ENCODE measurements at regions not wholly inside any gene's neighbourhood (a gene's known extent, or its start where the extent isn't known, plus 50 kb on each side); places are given as distances from the start of the nearest gene placed in this dataset.

GRCh38 chr4:56757821-56758411 is 63.6 kb downstream of the SPINK2 start:
- peaks cover 11% of the 10 kb centered on the region for H3K27me3 Mint-ChIP-seq (ENCODE audit: low read depth)
- no peaks in the 10 kb centered on the region for H3K36me3 Mint-ChIP-seq (ENCODE audit: low read depth)
- no peaks in the 10 kb centered on the region for H3K9me3 Mint-ChIP-seq
- peak overlapping the region; percentile 61 for H3K4me3 Mint-ChIP-seq (ENCODE audit: low read depth)
- peak; percentile 70 for DNase-seq (ENCODE audit: low spot score)
- peak overlapping the region; percentile 95 for H3K27ac Mint-ChIP-seq
- intact Hi-C loops (cut with micrococcal nuclease), result loop anchor here (5.0 kb wide), 4 partner anchors 36 to 106 kb away; no protein-coding TSS in a partner anchor
- H3K4me1 Mint-ChIP-seq (ENCODE audit: low read depth), result peaks cover 47% of the 10 kb centered on the region

DNA sequence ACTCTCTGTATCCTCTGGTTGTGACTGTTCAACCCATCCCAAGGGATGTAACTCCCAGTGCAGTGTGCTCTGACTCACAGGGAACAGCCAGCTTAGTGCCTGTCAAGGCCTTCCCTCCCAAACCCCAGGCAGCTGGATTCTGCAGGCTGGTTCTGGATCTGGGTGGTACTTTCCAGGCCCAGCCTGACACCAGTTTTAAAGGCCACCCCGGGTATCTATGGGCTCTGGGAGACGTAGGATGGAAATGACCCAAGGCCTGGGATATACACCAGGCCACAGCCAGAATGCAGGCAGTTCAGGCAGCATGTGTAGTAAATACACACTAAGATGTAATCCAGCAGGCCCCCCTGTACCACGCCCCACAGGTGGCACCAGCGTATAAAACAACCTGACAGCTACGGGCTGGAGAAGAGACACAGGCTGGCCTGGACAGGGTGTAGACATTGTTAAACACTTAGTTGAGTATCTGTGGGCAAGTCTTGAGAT is 64.2 kb downstream of the SPINK2 start:
- peak; percentile 12 for DNase-seq (ENCODE audit: low spot score)
- intact Hi-C loops (cut with micrococcal nuclease), result loop anchor here (5.0 kb wide), 4 partner anchors 35 to 105 kb away; no protein-coding TSS in a partner anchor
- Mint-ChIP-seq H3K9me3 (no peaks in the 10 kb centered on the region), H3K4me3 (ENCODE audit: low read depth) (peak overlapping the region; percentile 2), H3K27me3 (ENCODE audit: low read depth) (peaks cover 8% of the 10 kb centered on the region), H3K36me3 (ENCODE audit: low read depth) (no peaks in the 10 kb centered on the region), H3K4me1 (ENCODE audit: low read depth) (peaks cover 41% of the 10 kb centered on the region), H3K27ac (peak overlapping the region; percentile 95)

DNA sequence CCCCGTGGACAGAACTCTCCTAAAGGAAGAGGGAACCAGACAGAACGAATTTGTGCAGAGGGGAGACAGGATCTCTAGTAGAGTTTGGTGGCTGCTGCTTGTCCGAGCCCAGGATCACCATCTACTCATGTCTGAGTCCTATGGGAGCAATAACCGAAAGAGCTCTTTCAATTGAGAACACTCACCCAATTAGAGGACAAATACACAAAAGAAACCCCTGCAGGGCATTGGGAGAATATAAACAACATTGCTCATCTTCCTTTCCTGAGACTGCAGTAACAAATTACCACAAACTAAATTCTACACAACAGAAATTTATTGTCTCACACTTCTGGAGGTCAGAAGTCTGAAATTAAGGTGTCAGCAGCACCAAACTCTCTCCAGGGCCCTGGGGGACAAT is 65.6 kb downstream of the SPINK2 start:
- no peak for DNase-seq (ENCODE audit: low spot score)

GRCh38 chr4:56752985-56753384 is 68.5 kb downstream of the SPINK2 start:
- intact Hi-C loops (cut with micrococcal nuclease), result no loop called here
- Mint-ChIP-seq H3K4me1 (ENCODE audit: low read depth) (peaks cover 27% of the 10 kb centered on the region), H3K36me3 (ENCODE audit: low read depth) (peaks cover 3% of the 10 kb centered on the region), H3K4me3 (ENCODE audit: low read depth) (no peak overlapping the region), H3K27me3 (ENCODE audit: low read depth) (peaks cover 3% of the 10 kb centered on the region), H3K27ac (no peak overlapping the region), H3K9me3 (peaks cover 11% of the 10 kb centered on the region)
- DNase-seq (ENCODE audit: low spot score), result no peak

More for the DNA sequence above, 65.6 kb downstream of the SPINK2 start:
- Mint-ChIP-seq H3K4me1 (ENCODE audit: low read depth) (peaks cover 39% of the 10 kb centered on the region), H3K27ac (no peak overlapping the region), H3K36me3 (ENCODE audit: low read depth) (no peaks in the 10 kb centered on the region), H3K9me3 (peaks cover 4% of the 10 kb centered on the region), H3K4me3 (ENCODE audit: low read depth) (no peak overlapping the region), H3K27me3 (ENCODE audit: low read depth) (no peaks in the 10 kb centered on the region)
- intact Hi-C loops (cut with micrococcal nuclease), result loop anchor here (5.0 kb wide), 4 partner anchors 34 to 104 kb away; no protein-coding TSS in a partner anchor

DNA sequence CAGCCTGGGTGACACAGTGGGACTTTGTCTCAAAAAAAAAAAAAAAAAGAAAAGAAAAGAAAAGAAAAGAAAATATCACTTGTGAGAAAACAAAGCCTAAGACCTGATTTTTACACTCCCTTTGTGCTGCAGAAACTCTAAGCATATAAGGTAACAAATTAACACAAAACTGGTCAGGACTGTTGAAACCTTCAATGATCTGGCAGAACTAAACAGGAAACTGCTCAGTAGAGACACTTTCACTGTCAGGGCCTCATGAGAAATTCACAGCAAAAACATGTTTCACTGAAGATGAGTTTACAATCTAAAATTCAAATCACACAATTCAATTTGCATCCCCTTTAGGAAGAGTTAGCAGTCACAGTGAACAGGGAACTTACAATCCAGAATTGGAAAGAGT is 69.1 kb upstream of the HOPX start:
- Mint-ChIP-seq H3K4me3 (ENCODE audit: low read depth) (no peak overlapping the region), H3K4me1 (ENCODE audit: low read depth) (peaks cover 3% of the 10 kb centered on the region)

GRCh38 chr4:56748271-56748670 is 67.2 kb upstream of the HOPX start:
- H3K36me3 Mint-ChIP-seq (ENCODE audit: low read depth), result peaks cover 3% of the 10 kb centered on the region
- H3K9me3 Mint-ChIP-seq, result peaks cover 16% of the 10 kb centered on the region
- intact Hi-C loops (cut with micrococcal nuclease), result no loop called here

More for the DNA sequence above, 69.1 kb upstream of the HOPX start:
- DNase-seq (ENCODE audit: low spot score), result no peak
- H3K27me3 Mint-ChIP-seq (ENCODE audit: low read depth), result peaks cover 3% of the 10 kb centered on the region
- H3K9me3 Mint-ChIP-seq, result peaks cover 14% of the 10 kb centered on the region
- no peak overlapping the region for H3K27ac Mint-ChIP-seq
- H3K36me3 Mint-ChIP-seq (ENCODE audit: low read depth), result peaks cover 3% of the 10 kb centered on the region
- intact Hi-C loops (cut with micrococcal nuclease), result no loop called here

GRCh38 chr4:56746639-56747038 is 65.5 kb upstream of the HOPX start:
- Mint-ChIP-seq H3K9me3 (peaks cover 15% of the 10 kb centered on the region), H3K27me3 (ENCODE audit: low read depth) (peaks cover 7% of the 10 kb centered on the region), H3K4me3 (ENCODE audit: low read depth) (no peak overlapping the region), H3K27ac (no peak overlapping the region), H3K36me3 (ENCODE audit: low read depth) (peaks cover 3% of the 10 kb centered on the region), H3K4me1 (ENCODE audit: low read depth) (peaks cover 3% of the 10 kb centered on the region)
- no peak for DNase-seq (ENCODE audit: low spot score)
- intact Hi-C loops (cut with micrococcal nuclease), result no loop called here

More at GRCh38 chr4:56748271-56748670, 67.2 kb upstream of the HOPX start:
- DNase-seq (ENCODE audit: low spot score), result no peak
- Mint-ChIP-seq H3K27me3 (ENCODE audit: low read depth) (peaks cover 3% of the 10 kb centered on the region), H3K4me1 (ENCODE audit: low read depth) (peaks cover 3% of the 10 kb centered on the region), H3K4me3 (ENCODE audit: low read depth) (no peak overlapping the region), H3K27ac (no peak overlapping the region)

DNA sequence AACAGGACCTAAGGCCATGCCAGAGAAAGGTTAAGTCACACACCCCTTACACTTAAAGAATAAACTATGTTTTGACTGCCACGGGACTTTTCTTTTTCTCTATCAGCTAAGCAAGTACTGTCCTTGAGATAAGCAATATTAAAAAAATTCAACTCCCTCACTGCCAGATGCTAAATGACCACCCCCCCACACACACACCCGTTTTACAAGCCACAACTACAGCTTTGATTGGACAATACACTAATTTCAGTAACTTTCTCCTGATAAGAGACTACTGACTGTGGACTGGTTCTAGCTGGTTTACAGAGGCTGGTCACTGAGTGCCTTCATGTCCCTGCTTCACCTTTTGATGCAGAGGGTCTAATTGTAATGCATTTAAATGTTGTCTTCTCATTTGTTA is 63.9 kb upstream of the HOPX start:
- H3K4me1 Mint-ChIP-seq (ENCODE audit: low read depth), result no peaks in the 10 kb centered on the region
- H3K4me3 Mint-ChIP-seq (ENCODE audit: low read depth), result no peak overlapping the region
- intact Hi-C loops (cut with micrococcal nuclease), result no loop called here
- no peak for DNase-seq (ENCODE audit: low spot score)
- H3K27me3 Mint-ChIP-seq (ENCODE audit: low read depth), result peaks cover 5% of the 10 kb centered on the region
- no peaks in the 10 kb centered on the region for H3K36me3 Mint-ChIP-seq (ENCODE audit: low read depth)
- peaks cover 6% of the 10 kb centered on the region for H3K9me3 Mint-ChIP-seq
- no peak overlapping the region for H3K27ac Mint-ChIP-seq

DNA sequence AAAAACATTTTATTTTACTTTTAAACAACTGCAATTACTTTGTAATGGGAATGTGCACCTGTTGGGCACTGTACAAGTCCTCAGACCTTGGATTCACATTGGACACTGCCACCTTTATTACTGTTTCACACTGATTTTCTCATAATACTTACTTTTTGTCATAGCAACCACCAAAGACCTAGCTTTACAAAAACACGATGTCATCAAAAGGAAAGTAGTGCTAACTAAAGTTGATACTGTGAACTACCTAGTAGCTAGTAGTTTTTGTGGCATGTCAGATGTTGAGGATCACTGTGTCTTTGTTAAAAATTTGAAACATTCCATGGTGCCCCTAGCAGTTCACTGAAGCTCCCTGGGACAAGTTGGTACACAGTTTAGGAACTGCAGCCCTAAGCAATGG is 62.9 kb upstream of the HOPX start:
- peaks cover 7% of the 10 kb centered on the region for H3K27me3 Mint-ChIP-seq (ENCODE audit: low read depth)
- H3K4me3 Mint-ChIP-seq (ENCODE audit: low read depth), result no peak overlapping the region
- no peak for DNase-seq (ENCODE audit: low spot score)
- intact Hi-C loops (cut with micrococcal nuclease), result no loop called here
- H3K9me3 Mint-ChIP-seq, result peaks cover 6% of the 10 kb centered on the region
- H3K4me1 Mint-ChIP-seq (ENCODE audit: low read depth), result peaks cover 2% of the 10 kb centered on the region
- H3K36me3 Mint-ChIP-seq (ENCODE audit: low read depth), result no peaks in the 10 kb centered on the region
- no peak overlapping the region for H3K27ac Mint-ChIP-seq

DNA sequence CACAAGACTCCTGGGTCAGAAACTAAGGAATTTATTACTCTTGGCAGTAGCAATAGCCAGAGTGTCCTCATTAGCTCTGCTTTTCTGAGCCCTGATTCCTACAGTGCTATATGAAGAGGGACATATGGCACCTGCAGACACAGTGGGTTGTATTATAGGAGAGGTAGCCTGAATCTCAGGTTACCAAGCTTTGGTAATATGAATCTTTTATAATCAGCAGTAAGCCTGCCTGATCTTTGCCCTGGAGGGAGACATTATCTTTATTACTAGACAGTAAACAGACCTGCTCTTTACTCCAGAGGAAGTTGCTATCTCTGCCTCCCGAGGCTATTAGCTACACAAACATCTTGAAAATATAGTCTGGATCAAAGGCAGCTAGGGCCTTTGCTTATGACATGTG is 62.5 kb upstream of the HOPX start:
- Mint-ChIP-seq H3K36me3 (ENCODE audit: low read depth) (no peaks in the 10 kb centered on the region), H3K9me3 (peaks cover 6% of the 10 kb centered on the region), H3K27ac (no peak overlapping the region), H3K4me1 (ENCODE audit: low read depth) (peaks cover 4% of the 10 kb centered on the region), H3K4me3 (ENCODE audit: low read depth) (no peak overlapping the region), H3K27me3 (ENCODE audit: low read depth) (peaks cover 9% of the 10 kb centered on the region)
- DNase-seq (ENCODE audit: low spot score), result no peak
- intact Hi-C loops (cut with micrococcal nuclease), result no loop called here

- intact Hi-C loops (cut with micrococcal nuclease), result no loop called here
- peaks cover 4% of the 10 kb centered on the region for H3K4me1 Mint-ChIP-seq (ENCODE audit: low read depth)
- H3K4me3 Mint-ChIP-seq (ENCODE audit: low read depth), result no peak overlapping the region
- H3K27ac Mint-ChIP-seq, result no peak overlapping the region
- H3K9me3 Mint-ChIP-seq, result peaks cover 6% of the 10 kb centered on the region
- H3K27me3 Mint-ChIP-seq (ENCODE audit: low read depth), result peaks cover 14% of the 10 kb centered on the region
- H3K36me3 Mint-ChIP-seq (ENCODE audit: low read depth), result no peaks in the 10 kb centered on the region
- no peak for DNase-seq (ENCODE audit: low spot score)
These were observed 61.2 kb upstream of the HOPX start for GRCh38 chr4:56742080-56742871.

DNA sequence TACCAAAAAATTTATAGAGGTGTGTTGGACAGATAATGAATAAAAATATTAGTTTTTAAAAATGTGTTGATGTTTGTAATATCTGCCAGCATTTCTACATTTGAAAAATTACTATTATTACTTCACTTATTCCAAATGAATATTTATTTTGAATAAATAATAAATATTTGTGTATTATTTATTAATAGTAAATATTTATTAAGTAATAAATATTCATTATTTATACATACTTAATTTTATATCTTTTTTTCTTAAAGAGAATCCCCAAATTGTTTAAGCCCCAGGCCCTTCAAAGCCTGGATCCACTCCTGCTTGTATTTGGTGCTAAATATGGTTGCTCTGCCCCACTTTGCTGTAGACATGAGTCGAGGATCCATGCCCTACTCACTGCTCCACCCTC is 60.5 kb upstream of the HOPX start:
- Mint-ChIP-seq H3K27ac (no peak overlapping the region), H3K4me1 (ENCODE audit: low read depth) (peaks cover 4% of the 10 kb centered on the region), H3K9me3 (peaks cover 6% of the 10 kb centered on the region), H3K36me3 (ENCODE audit: low read depth) (no peaks in the 10 kb centered on the region), H3K27me3 (ENCODE audit: low read depth) (peaks cover 14% of the 10 kb centered on the region), H3K4me3 (ENCODE audit: low read depth) (no peak overlapping the region)
- no peak for DNase-seq (ENCODE audit: low spot score)
- intact Hi-C loops (cut with micrococcal nuclease), result no loop called here
